ENCODE measurements at regions not wholly inside any gene's neighbourhood (a gene's known extent, or its start where the extent isn't known, plus 50 kb on each side); places are given as distances from the start of the nearest gene placed in this dataset.

DNA sequence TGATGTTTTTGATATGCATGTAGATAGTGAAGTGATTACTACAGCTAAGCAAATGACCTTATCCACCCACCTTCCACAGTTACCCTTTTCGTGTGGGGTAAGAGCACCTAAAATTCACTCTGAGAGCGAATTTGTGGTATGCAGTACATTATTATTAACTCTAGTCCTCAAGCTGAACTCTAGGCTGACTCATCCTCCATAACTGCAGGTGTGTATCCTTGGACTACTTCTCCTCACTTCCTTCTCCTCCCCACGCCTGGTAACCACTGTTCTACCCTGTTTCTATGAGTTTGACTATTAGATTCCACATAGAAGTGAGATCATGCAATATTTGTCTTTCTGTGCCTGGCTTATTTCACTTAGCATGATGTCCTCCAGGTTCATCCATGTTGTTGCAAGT lies 484.6 kb downstream of the GATA3 start:
- TF ChIP-seq, protein P1, sequence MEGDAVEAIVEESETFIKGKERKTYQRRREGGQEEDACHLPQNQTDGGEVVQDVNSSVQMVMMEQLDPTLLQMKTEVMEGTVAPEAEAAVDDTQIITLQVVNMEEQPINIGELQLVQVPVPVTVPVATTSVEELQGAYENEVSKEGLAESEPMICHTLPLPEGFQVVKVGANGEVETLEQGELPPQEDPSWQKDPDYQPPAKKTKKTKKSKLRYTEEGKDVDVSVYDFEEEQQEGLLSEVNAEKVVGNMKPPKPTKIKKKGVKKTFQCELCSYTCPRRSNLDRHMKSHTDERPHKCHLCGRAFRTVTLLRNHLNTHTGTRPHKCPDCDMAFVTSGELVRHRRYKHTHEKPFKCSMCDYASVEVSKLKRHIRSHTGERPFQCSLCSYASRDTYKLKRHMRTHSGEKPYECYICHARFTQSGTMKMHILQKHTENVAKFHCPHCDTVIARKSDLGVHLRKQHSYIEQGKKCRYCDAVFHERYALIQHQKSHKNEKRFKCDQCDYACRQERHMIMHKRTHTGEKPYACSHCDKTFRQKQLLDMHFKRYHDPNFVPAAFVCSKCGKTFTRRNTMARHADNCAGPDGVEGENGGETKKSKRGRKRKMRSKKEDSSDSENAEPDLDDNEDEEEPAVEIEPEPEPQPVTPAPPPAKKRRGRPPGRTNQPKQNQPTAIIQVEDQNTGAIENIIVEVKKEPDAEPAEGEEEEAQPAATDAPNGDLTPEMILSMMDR (conservative IDR thresholded peaks at IDR 0.05; ENCODE audit: low read depth, low read length), result no peak
- H3K4me3 ChIP-seq (ENCODE audit: low read depth, low read length), result no peak overlapping the region
- DNase-seq (ENCODE audit: low read depth), result no peak

DNA sequence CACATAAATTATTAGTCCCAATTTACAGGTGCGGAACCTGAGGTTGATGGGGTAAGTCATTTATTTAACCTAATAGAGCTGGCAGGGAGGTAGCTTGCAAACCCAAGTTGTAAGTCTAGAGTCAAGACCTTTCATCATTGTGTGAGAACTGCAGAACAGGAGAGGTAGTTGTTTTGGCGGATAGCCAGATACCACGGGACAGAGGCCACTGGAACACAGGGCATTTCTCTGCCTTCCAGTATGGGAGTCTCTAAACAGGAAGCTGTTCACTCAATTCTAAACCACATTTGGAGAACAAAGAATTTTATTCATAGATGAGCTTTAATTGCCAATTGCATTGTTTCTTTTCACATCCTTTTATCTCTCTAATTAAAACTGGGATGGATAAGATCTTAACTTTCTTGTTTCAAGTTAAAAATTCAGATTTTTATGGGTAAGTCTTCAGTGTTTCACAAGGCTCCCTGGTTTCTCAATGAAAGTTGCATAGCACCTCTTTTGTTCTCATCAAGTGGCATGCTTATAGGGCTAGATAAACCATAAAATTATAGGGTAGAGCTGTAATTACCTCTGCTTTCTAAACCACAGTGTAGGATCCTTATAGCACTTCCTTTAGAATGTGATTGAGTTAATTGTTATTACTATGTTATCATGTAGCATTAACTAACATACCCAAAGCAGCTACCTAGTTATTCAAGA lies 489.0 kb downstream of the GATA3 start:
- no peak for DNase-seq (ENCODE audit: low read depth)
- TF ChIP-seq, protein P1 (conservative IDR thresholded peaks at IDR 0.05; ENCODE audit: low read depth, low read length), result no peak
- no peak overlapping the region for H3K4me3 ChIP-seq (ENCODE audit: low read depth, low read length)

DNA sequence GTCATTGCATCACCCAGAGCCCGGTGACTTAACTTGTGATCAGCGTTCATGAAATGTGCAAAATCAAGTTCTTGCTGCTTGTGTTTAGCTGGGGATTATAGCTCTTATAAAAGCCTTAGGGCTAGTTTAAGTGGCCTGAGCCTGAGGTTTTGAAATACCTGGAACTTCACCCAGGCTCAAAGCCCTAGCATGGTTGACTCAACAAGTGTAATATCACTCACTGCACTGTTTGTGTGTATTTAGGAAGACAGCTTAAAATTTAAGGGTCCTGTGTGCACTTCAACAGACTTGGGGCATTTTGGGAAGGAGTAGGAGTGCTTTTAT lies 489.5 kb downstream of the GATA3 start:
- H3K4me3 ChIP-seq (ENCODE audit: low read depth, low read length), result no peak overlapping the region
- TF ChIP-seq, protein P1 (conservative IDR thresholded peaks at IDR 0.05; ENCODE audit: low read depth, low read length), result no peak
- DNase-seq (ENCODE audit: low read depth), result no peak

DNA sequence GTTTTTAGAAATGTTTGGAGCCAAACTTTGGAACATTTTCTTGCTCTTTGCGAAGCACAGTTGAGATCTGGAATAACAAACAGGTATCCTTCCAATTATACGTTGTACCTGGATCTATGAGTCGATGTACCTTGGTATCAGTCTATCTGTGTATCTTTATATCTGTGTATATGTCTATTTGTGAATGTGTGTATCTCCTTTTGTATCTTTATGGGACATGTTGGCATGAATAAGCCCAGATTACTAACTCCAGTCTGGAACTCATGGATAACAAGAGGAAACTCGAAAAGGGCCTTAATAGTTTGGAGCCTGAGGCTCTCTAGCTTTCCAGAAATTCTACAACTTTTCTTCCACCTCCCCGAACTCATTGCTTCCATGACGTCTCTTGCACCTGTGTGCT lies 490.0 kb downstream of the GATA3 start:
- DNase-seq (ENCODE audit: low read depth), result no peak
- no peak overlapping the region for H3K4me3 ChIP-seq (ENCODE audit: low read depth, low read length)
- TF ChIP-seq, protein P1 (conservative IDR thresholded peaks at IDR 0.05; ENCODE audit: low read depth, low read length), result no peak

DNA sequence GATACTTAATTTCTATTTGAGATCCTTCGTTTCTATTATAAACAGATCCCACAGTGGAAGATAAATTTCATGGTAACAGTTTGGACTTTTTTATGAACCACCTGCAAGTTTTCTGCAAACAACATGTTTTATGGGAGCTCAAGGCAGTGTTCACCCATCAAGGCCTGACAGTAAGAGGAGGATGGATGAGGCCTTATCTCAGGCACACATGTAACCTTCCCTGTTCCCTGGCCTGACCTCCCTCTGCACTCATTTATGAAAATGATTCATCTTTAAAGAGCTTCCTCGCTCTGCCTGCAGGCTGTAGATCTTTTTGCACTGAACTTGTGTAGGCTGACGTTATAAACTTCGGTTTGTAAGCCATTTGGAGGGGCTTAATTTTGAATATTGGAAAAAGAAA lies 500.1 kb downstream of the GATA3 start:
- TF ChIP-seq, protein P1 (conservative IDR thresholded peaks at IDR 0.05; ENCODE audit: low read depth, low read length), result no peak
- DNase-seq (ENCODE audit: low read depth), result no peak
- no peak overlapping the region for H3K4me3 ChIP-seq (ENCODE audit: low read depth, low read length)

DNA sequence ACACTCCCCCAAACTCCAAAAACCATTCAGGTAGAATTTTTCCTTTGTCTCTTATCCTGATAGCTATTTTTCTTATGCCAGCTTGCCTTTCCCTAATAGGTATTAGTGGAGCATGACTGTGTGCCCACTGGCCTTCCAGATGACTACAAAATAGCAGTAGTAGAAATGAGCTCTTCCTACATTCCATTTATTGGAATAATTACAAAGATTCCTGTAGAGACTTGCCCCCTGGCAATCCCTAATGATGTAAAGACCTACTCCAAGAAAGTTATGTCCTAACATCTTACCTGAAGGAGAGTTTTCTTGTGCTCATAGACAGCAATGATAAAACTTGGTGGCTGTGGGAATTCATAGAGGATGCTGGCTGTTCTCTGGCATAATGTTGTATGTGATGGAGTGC lies 501.8 kb downstream of the GATA3 start:
- no peak for DNase-seq (ENCODE audit: low read depth)
- H3K4me3 ChIP-seq (ENCODE audit: low read depth, low read length), result no peak overlapping the region
- TF ChIP-seq, protein P1 (conservative IDR thresholded peaks at IDR 0.05; ENCODE audit: low read depth, low read length), result no peak

DNA sequence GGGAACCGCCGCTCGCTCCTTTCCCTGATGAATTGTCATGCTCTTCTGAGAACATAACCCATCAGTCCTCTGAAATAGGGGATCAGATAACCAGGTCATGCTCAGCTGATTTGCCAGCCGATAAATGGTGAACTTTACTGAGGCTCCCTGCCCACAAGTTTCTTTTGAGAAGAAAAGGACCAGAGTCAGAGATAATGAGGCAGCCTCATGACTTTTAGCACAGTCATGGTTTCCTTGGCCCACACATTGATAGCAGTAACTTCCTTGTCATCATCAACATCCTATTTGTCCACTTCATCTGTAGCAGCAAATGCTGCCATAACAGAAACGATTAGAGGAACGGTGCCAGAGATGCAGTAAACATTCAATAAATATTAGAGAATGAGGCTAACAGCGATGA lies 509.0 kb downstream of the GATA3 start:
- no peak overlapping the region for H3K4me3 ChIP-seq (ENCODE audit: low read depth, low read length)
- TF ChIP-seq, protein P1 (conservative IDR thresholded peaks at IDR 0.05; ENCODE audit: low read depth, low read length), result no peak
- no peak for DNase-seq (ENCODE audit: low read depth)

Data from choroid plexus epithelial cell (primary cell).